SU-DHL-6 (cell line): ENCODE measurements at regions not wholly inside any gene's neighbourhood (a gene's known extent, or its start where the extent isn't known, plus 50 kb on each side); places are given as distances from the start of the nearest gene placed in this dataset.

ENCODE experiments used
- CTCF ChIP-seq: fragments of 200-600 bp; sonication (generic); IDR thresholded peaks from one replicate; pipeline ENCODE4 v1.5.1; 2017; ENCODE audit warnings: antibody characterized with exemption, mild to moderate bottlenecking, low read length, moderate library complexity; ENCODE audit not compliant: insufficient read depth, poor library complexity, severe bottlenecking
- EZH2phosphoT487 ChIP-seq: fragments of 200-600 bp; sonication (generic), shearing (Covaris generic); conservative IDR thresholded peaks from 2 replicates; pipeline ENCODE4 v1.6.1; 2018; ENCODE audit warnings: mild to moderate bottlenecking, antibody characterized with exemption, low read length, moderate library complexity, mixed read lengths

DNA sequence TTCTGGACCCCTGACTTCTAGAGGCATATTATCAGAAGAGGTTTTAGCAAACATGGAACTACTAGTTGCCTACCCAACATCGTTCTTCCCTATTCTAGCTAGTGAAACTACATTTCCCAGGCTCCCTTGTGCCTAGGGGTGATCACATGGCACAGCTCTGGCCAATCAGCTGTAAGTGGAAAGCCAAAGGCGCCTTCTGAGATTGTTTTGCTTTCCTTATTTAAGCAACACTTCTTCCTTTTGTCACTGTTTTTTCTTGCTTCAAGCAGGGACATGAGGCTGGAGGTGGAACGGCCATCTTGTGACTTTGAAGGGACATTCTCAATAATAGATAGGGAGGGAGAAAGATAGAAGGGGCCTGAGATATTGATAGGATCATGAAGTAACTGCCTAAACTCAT, 136.7 kb downstream of the ZNF664 start:
- TF ChIP-seq CTCF (no peak), EZH2phosphoT487 (no peak)
